Activated CD8-positive, alpha-beta memory T cell treated with anti-CD3 and anti-CD28 coated beads for 36 hours (primary cell): ENCODE measurements at regions not wholly inside any gene's neighbourhood (a gene's known extent, or its start where the extent isn't known, plus 50 kb on each side); places are given as distances from the start of the nearest gene placed in this dataset.

Experiments used
- CTCF ChIA-PET: fragments of 350-600 bp; sonication (Branson Sonifier 250); formaldehyde crosslinking; loops from one replicate; lab custom pipeline; 2021; ENCODE audit warnings: antibody characterized with exemption; lab: Charles Lee
- POLR2A ChIA-PET: fragments of 350-600 bp; sonication (Branson Sonifier 250); formaldehyde crosslinking; loops from one replicate; lab custom pipeline; 2021; ENCODE audit warnings: antibody characterized with exemption; lab: Charles Lee

GRCh38 chr4:20391912-20392311 is 140.2 kb downstream of the SLIT2 start:
- CTCF ChIA-PET, result no interaction called here
- POLR2A ChIA-PET, result no interaction called here

GRCh38 chr4:20393486-20394100 is 141.9 kb downstream of the SLIT2 start:
- ChIA-PET POLR2A (no interaction called here), CTCF (no interaction called here)

GRCh38 chr4:20394512-20394911 is 142.8 kb downstream of the SLIT2 start:
- ChIA-PET CTCF (interaction anchor here (1.5 kb wide), 1 partner anchor 288 kb away, joined by 4 read pairs; no protein-coding TSS in a partner anchor), POLR2A (no interaction called here)

GRCh38 chr4:20395160-20395773 is 143.6 kb downstream of the SLIT2 start:
- ChIA-PET POLR2A (no interaction called here), CTCF (interaction anchor here (1.5 kb wide), 1 partner anchor 287 kb away, joined by 4 read pairs; no protein-coding TSS in a partner anchor)

GRCh38 chr4:20403290-20403689 is 151.6 kb downstream of the SLIT2 start:
- ChIA-PET CTCF (no interaction called here), POLR2A (no interaction called here)

- ChIA-PET POLR2A (no interaction called here), CTCF (no interaction called here)
Measured at GRCh38 chr4:20403846-20404245, 152.1 kb downstream of the SLIT2 start.

GRCh38 chr4:20408611-20409010 is 156.9 kb downstream of the SLIT2 start:
- ChIA-PET CTCF (no interaction called here), POLR2A (no interaction called here)

GRCh38 chr4:20412072-20412471 is 160.4 kb downstream of the SLIT2 start:
- CTCF ChIA-PET, result no interaction called here
- POLR2A ChIA-PET, result no interaction called here

- POLR2A ChIA-PET, result no interaction called here
- CTCF ChIA-PET, result no interaction called here
Measured at GRCh38 chr4:20416800-20417199, 165.1 kb downstream of the SLIT2 start.

- CTCF ChIA-PET, result no interaction called here
- POLR2A ChIA-PET, result no interaction called here
Measured at GRCh38 chr4:20418861-20419451, 167.3 kb downstream of the SLIT2 start.

GRCh38 chr4:20420916-20421602 is 169.4 kb downstream of the SLIT2 start:
- ChIA-PET CTCF (no interaction called here), POLR2A (no interaction called here)

GRCh38 chr4:20421603-20421985 is 169.9 kb downstream of the SLIT2 start:
- POLR2A ChIA-PET, result no interaction called here
- CTCF ChIA-PET, result no interaction called here

GRCh38 chr4:20422398-20422797 is 170.7 kb downstream of the SLIT2 start:
- POLR2A ChIA-PET, result no interaction called here
- CTCF ChIA-PET, result no interaction called here

- POLR2A ChIA-PET, result no interaction called here
- CTCF ChIA-PET, result no interaction called here
Measured at GRCh38 chr4:20423420-20423819, 171.7 kb downstream of the SLIT2 start.

GRCh38 chr4:20426028-20426427 is 174.3 kb downstream of the SLIT2 start:
- POLR2A ChIA-PET, result no interaction called here
- CTCF ChIA-PET, result no interaction called here

GRCh38 chr4:20428436-20429160 is 176.9 kb downstream of the SLIT2 start:
- POLR2A ChIA-PET, result no interaction called here
- CTCF ChIA-PET, result interaction anchor here (1.1 kb wide), 1 partner anchor 257 kb away, joined by 3 read pairs; no protein-coding TSS in a partner anchor

- ChIA-PET CTCF (no interaction called here), POLR2A (no interaction called here)
Measured at GRCh38 chr4:20430259-20430941, 178.7 kb downstream of the SLIT2 start.

GRCh38 chr4:20431543-20431951 is 179.8 kb downstream of the SLIT2 start:
- POLR2A ChIA-PET, result no interaction called here
- CTCF ChIA-PET, result no interaction called here

- CTCF ChIA-PET, result no interaction called here
- POLR2A ChIA-PET, result no interaction called here
Measured at GRCh38 chr4:20432088-20432487, 180.4 kb downstream of the SLIT2 start.
